HCT116 (cell line): ENCODE measurements at regions not wholly inside any gene's neighbourhood (a gene's known extent, or its start where the extent isn't known, plus 50 kb on each side); places are given as distances from the start of the nearest gene placed in this dataset.

Source experiments
- ATAC-seq: fragments of 200-7000 bp; cut with Tn5 transposase; 2 replicates; pipeline ENCODE4 v1.9.1; 2020; ENCODE audit warnings: mild to moderate bottlenecking, moderate library complexity
- BruUV-seq: library from RNA; stranded (reverse); fragments of 400-500 nt; replicated peaks from 2 replicates; lab custom pipeline; 2021; lab: Mats Ljungman, UMichigan
- CTCF ChIA-PET: fragments of 300-600 bp; sonication (Branson Sonifier 250); formaldehyde crosslinking; loops from one replicate; lab custom pipeline; 2021; ENCODE audit warnings: antibody characterized with exemption; lab: Charles Lee
- POLR2A ChIA-PET: fragments of 300-600, 350-600 bp; sonication (Branson Sonifier 250); formaldehyde crosslinking; loops from one replicate; lab custom pipeline; 2021; ENCODE audit warnings: antibody characterized with exemption; lab: Charles Lee
- RAD21 ChIA-PET, 2 experiments: fragments of 300-600 bp; sonication (Branson Sonifier 250); formaldehyde crosslinking; loops; one replicate each; lab custom pipeline; 2023; ENCODE audit warnings: low total read pairs in 2 of 2; ENCODE audit not compliant: uncharacterized antibody in 2 of 2, unreplicated experiment in 2 of 2, low non-redundant PET in 1 of 2; lab: Charles Lee
- DNase-seq: peaks from one replicate; pipeline ENCODE4 v3.0.0-alpha.2; 2010; ENCODE audit warnings: low read depth, low spot score
- H2AFZ ChIP-seq: fragments of 200-600 bp; shearing (Covaris generic), sonication (generic); 2 replicates; pipeline ENCODE4 v1.6.1; 2017; ENCODE audit warnings: low read depth, mixed run types, mixed read lengths, antibody characterized with exemption, low read length; ENCODE audit not compliant: poor library complexity, severe bottlenecking
- H3K27ac ChIP-seq: 2 replicates; pipeline ENCODE4 v1.5.1; 2012; ENCODE audit warnings: low read depth, low read length
- H3K27me3 ChIP-seq: fragments of 200-600 bp; sonication (generic); 2 replicates; pipeline ENCODE4 v1.6.1; 2016; ENCODE audit warnings: mixed run types, low read length, mixed read lengths; ENCODE audit not compliant: insufficient read depth
- H3K36me3 ChIP-seq, 2 experiments: fragments of 200-500 bp in 1 of 2; fragments of 200-600 bp in 1 of 2; sonication (Bioruptor generic) in 1 of 2; sonication (generic) in 1 of 2; 2 replicates each; pipeline versions ENCODE4 v1.5.1 to v1.6.1; 2014 to 2016; ENCODE audit warnings: low read length in 2 of 2, inconsistent platforms in 1 of 2, mixed read lengths in 1 of 2, mixed run types in 1 of 2; ENCODE audit not compliant: insufficient read depth in 2 of 2, control insufficient read depth in 1 of 2
- H3K4me1 ChIP-seq, 2 experiments: fragments of 200-600 bp in 1 of 2; sonication (generic) in 1 of 2; 2 replicates each; pipeline versions ENCODE4 v1.5.1 to v1.6.1; 2012 to 2017; ENCODE audit warnings: low read length in 2 of 2, inconsistent platforms in 1 of 2, mild to moderate bottlenecking in 1 of 2, mixed read lengths in 1 of 2, mixed run types in 1 of 2, moderate library complexity in 1 of 2; ENCODE audit not compliant: insufficient read depth in 2 of 2, control insufficient read depth in 1 of 2
- H3K4me2 ChIP-seq: fragments of 200-600 bp; sonication (generic); 2 replicates; pipeline ENCODE4 v1.6.1; 2017; ENCODE audit warnings: mixed run types, low read length, mixed read lengths
- H3K4me3 ChIP-seq, 2 experiments: fragments of 200-600 bp in 1 of 2; sonication (generic) in 1 of 2; replicated peaks in 1 of 2; 2 replicates each; pipeline ENCODE4 v1.5.1; 2011 to 2016; ENCODE audit warnings: low read length in 2 of 2, control low read depth in 1 of 2, low read depth in 1 of 2, mild to moderate bottlenecking in 1 of 2, mixed read lengths in 1 of 2, mixed run types in 1 of 2
- H3K79me2 ChIP-seq: fragments of 200-600 bp; sonication (generic); 2 replicates; pipeline ENCODE4 v1.6.1; 2017; ENCODE audit warnings: mild to moderate bottlenecking, mixed run types, low read length, moderate library complexity, mixed read lengths; ENCODE audit not compliant: insufficient read depth
- H3K9ac ChIP-seq: fragments of 200-600 bp; sonication (generic); 2 replicates; pipeline ENCODE4 v1.6.1; 2016; ENCODE audit warnings: low read length, mixed read lengths
- H3K9me2 ChIP-seq: fragments of 200-600 bp; sonication (generic), shearing (Covaris generic); 2 replicates; pipeline ENCODE4 v1.6.1; 2017; ENCODE audit warnings: mixed run types, mild to moderate bottlenecking, moderate library complexity; ENCODE audit not compliant: insufficient read depth
- H3K9me3 ChIP-seq, 2 experiments: fragments of 200-500 bp in 1 of 2; fragments of 200-600 bp in 1 of 2; sonication (Bioruptor generic) in 1 of 2; sonication (generic) in 1 of 2; 2 replicates each; pipeline ENCODE4 v1.6.1; 2014 to 2017; ENCODE audit warnings: low read length in 2 of 2, mixed read lengths in 2 of 2, inconsistent platforms in 1 of 2, low read depth in 1 of 2, mild to moderate bottlenecking in 1 of 2, mixed run types in 1 of 2, moderate library complexity in 1 of 2; ENCODE audit not compliant: control insufficient read depth in 1 of 2, insufficient read depth in 1 of 2
- H4K20me1 ChIP-seq: fragments of 200-600 bp; sonication (generic), shearing (Covaris generic); 2 replicates; pipeline ENCODE4 v1.6.1; 2017; ENCODE audit warnings: mixed run types, mild to moderate bottlenecking, moderate library complexity; ENCODE audit not compliant: insufficient read depth
- CBX3 ChIP-seq: IDR thresholded peaks from 2 replicates; pipeline ENCODE4 v1.6.1; 2012; ENCODE audit warnings: low read depth
- CTCF ChIP-seq, 3 experiments: fragments of 200-600 bp in 1 of 3; sonication (generic) in 1 of 3; IDR thresholded peaks in 2 of 3; conservative IDR thresholded peaks in 1 of 3; 2 replicates each; pipeline ENCODE4 v1.5.1; 2012 to 2017; ENCODE audit warnings: low read depth in 2 of 3, low read length in 2 of 3, antibody characterized with exemption in 1 of 3, borderline replicate concordance in 1 of 3, control low read depth in 1 of 3, mild to moderate bottlenecking in 1 of 3, mixed read lengths in 1 of 3, mixed run types in 1 of 3, moderate library complexity in 1 of 3; ENCODE audit not compliant: insufficient read depth in 1 of 3
- EGR1 ChIP-seq: IDR thresholded peaks from 2 replicates; pipeline ENCODE4 v1.6.1; 2012; ENCODE audit warnings: low read depth
- ELF1 ChIP-seq: IDR thresholded peaks from 2 replicates; pipeline ENCODE4 v1.6.1; 2012; ENCODE audit warnings: low read depth, borderline replicate concordance
- EZH2phosphoT487 ChIP-seq: fragments of 200-600 bp; IDR thresholded peaks from 2 replicates; pipeline ENCODE4 v1.6.1; 2018; ENCODE audit warnings: antibody characterized with exemption, borderline replicate concordance
- FOSL1 ChIP-seq: IDR thresholded peaks from 2 replicates; pipeline ENCODE4 v1.6.1; 2012; ENCODE audit warnings: low read depth
- MAX ChIP-seq: IDR thresholded peaks from 2 replicates; pipeline ENCODE4 v1.6.1; 2012
- POLR2AphosphoS5 ChIP-seq: IDR thresholded peaks from 2 replicates; pipeline ENCODE4 v1.6.1; 2011; ENCODE audit warnings: mild to moderate bottlenecking, low read depth, low read length, moderate library complexity
- RAD21 ChIP-seq: IDR thresholded peaks from 2 replicates; pipeline ENCODE4 v1.6.1; 2012; ENCODE audit warnings: low read depth, mild to moderate bottlenecking
- REST ChIP-seq: IDR thresholded peaks from 2 replicates; pipeline ENCODE4 v1.6.1; 2012; ENCODE audit warnings: low read depth
- SIN3A ChIP-seq: IDR thresholded peaks from 2 replicates; pipeline ENCODE4 v1.6.1; 2012; ENCODE audit warnings: low read depth
- SP1 ChIP-seq: IDR thresholded peaks from 2 replicates; pipeline ENCODE4 v1.6.1; 2012; ENCODE audit warnings: low read depth
- TCF7L2 ChIP-seq: IDR thresholded peaks from 2 replicates; pipeline ENCODE4 v1.7.0; 2011; ENCODE audit warnings: borderline replicate concordance, inconsistent platforms; ENCODE audit not compliant: insufficient read depth, insufficient read length; ENCODE audit errors: extremely low read depth
- ZFX ChIP-seq: fragments of 450-650 bp; IDR thresholded peaks from 2 replicates; pipeline ENCODE4 v1.6.1; 2017
- intact Hi-C: fragments of 100-400 bp; cut with micrococcal nuclease; formaldehyde crosslinking; loops from 2 replicates; pipeline ENCODE4 v1.10.0; 2022
- TF ChIP-seq, protein P1 (sequence below): IDR thresholded peaks from 2 replicates; pipeline ENCODE4 v1.6.1; 2012

DNA sequence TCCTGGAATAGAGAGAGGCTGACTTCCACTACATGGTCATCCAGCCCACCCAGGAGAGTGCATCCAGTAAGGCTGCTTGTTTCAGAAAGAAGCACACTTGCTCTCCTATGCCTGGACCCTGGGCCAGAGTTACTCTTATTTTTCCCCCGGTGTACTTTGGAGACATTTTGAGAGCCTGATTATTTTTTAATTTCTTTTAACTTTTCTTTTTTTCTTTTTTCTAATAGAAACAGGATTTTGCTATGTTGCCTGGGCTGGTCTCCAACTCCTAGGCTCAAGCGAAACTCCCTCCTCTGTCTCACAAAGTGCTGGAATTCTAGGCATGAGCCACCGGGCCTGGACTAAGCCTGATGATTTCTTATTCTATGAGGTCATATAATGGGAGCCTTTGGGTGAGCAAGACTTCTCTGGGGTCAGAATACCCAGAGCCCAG is 62.2 kb downstream of the RPL37A start:
- no TSS peak for BruUV-seq
- no peak for DNase-seq
- CTCF ChIA-PET = no interaction called here

DNA sequence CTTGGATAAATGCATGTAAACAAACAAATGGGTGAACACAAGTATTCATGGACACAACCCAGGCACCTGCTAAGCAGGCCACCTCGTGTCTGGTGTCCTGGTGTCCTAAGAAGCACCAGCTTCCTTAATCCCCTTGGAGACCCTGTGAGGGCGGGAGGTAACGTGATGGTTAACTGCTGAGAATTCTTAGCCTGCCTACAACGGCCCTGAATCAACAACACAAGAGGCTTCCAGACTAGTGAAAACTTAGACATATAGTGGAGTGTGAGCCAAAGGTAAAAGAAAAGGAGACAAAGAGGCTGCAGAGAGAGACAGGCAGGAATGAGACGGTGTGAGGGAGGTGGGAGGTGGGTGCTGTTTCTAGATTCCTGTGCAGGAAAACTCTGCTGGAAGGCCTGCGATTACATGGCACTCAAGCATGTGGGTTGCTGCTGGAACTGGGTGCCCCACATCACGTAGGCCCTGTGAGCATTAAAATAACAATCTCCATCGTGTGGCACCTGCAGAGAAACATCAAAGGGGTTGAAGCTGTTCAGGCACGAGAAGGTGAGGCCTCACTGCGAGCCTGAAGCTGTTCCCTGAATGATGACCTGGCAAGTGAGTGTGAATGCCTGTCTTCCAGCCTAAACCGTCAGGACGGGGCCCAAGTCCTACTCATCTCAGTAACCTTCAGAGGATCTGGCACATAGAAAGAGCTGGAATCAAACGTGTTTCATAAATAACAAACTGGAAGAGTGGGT is 64.2 kb downstream of the RPL37A start:
- ATAC-seq (no peak), DNase-seq (no peak)
- Histone ChIP-seq H3K9me2 (no peaks in the 10 kb centered on the region), H4K20me1 (no peaks in the 10 kb centered on the region), H3K27ac (no peak overlapping the region), H3K27me3 (no peaks in the 10 kb centered on the region), H3K4me1 (no peaks in the 10 kb centered on the region), H3K4me3 (no peak overlapping the region), H2AFZ (no peak overlapping the region), H3K79me2 (no peaks in the 10 kb centered on the region), H3K36me3 (no peaks in the 10 kb centered on the region), H3K9ac (no peak overlapping the region), H3K4me2 (no peak overlapping the region), H3K9me3 (no peaks in the 10 kb centered on the region)
- ChIA-PET POLR2A (no interaction called here), RAD21 (no interaction called here), CTCF (no interaction called here)
- no TSS peak for BruUV-seq
- intact Hi-C loops = no loop called here
- TF ChIP-seq, protein P1, sequence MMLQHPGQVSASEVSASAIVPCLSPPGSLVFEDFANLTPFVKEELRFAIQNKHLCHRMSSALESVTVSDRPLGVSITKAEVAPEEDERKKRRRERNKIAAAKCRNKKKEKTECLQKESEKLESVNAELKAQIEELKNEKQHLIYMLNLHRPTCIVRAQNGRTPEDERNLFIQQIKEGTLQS = no peak
- TF ChIP-seq SP1 = no peak
- TF ChIP-seq REST = no peak
- TF ChIP-seq SIN3A = no peak
- no peak for TF ChIP-seq MAX
- no peak for TF ChIP-seq EZH2phosphoT487
- TF ChIP-seq EGR1 = no peak
- no peak for TF ChIP-seq TCF7L2
- TF ChIP-seq RAD21 = no peak
- TF ChIP-seq ELF1 = no peak
- TF ChIP-seq CTCF (IDR thresholded peaks at IDR 0.05 in 2 of 3, conservative IDR thresholded peaks at IDR 0.05 in 1 of 3; ENCODE audit: borderline replicate concordance in 1 of 3, insufficient read depth in 1 of 3, low read depth in 2 of 3, low read length in 2 of 3) = no peak
- TF ChIP-seq FOSL1 = no peak
- TF ChIP-seq CBX3 = no peak
- TF ChIP-seq POLR2AphosphoS5 = no peak

More for the DNA sequence above, 62.2 kb downstream of the RPL37A start:
- no peak overlapping the region for H3K4me2 ChIP-seq
- H3K36me3 ChIP-seq = no peaks in the 10 kb centered on the region
- ATAC-seq = no peak
- H3K27me3 ChIP-seq = no peaks in the 10 kb centered on the region
- H3K4me1 ChIP-seq = no peaks in the 10 kb centered on the region
- H3K79me2 ChIP-seq = no peaks in the 10 kb centered on the region
- intact Hi-C loops = no loop called here
- ChIA-PET POLR2A (no interaction called here), RAD21 (no interaction called here)
- H3K27ac ChIP-seq = no peak overlapping the region
- TF ChIP-seq SIN3A (no peak), ZFX (no peak)
- no peaks in the 10 kb centered on the region for H3K9me2 ChIP-seq
- H3K4me3 ChIP-seq = no peak overlapping the region
- no peaks in the 10 kb centered on the region for H4K20me1 ChIP-seq
- H3K9me3 ChIP-seq = no peaks in the 10 kb centered on the region
- H2AFZ ChIP-seq = no peak overlapping the region
- H3K9ac ChIP-seq = no peak overlapping the region
